ENCODE measurements at regions not wholly inside any gene's neighbourhood (a gene's known extent, or its start where the extent isn't known, plus 50 kb on each side); places are given as distances from the start of the nearest gene placed in this dataset.

- no peak overlapping the region for H3K9ac ChIP-seq (ENCODE audit: insufficient read length, low read depth)
- no peak overlapping the region for H3K4me3 ChIP-seq (ENCODE audit: insufficient read length, low read depth)
- H3K36me3 ChIP-seq (ENCODE audit: insufficient read depth, insufficient read length, low read length), result no peaks in the 10 kb centered on the region
- no peaks in the 10 kb centered on the region for H3K27me3 ChIP-seq (ENCODE audit: insufficient read depth, insufficient read length)
- no peak for TF ChIP-seq SUZ12 (IDR thresholded peaks at IDR 0.05; ENCODE audit: extremely low read depth, insufficient read depth, insufficient read length)
- no peak for TF ChIP-seq ZNF274 (IDR thresholded peaks at IDR 0.05; ENCODE audit: low read depth, low read length)
- no peak for TF ChIP-seq YY1 (IDR thresholded peaks at IDR 0.05; ENCODE audit: insufficient read depth, insufficient read length)
- no peaks in the 10 kb centered on the region for H3K4me1 ChIP-seq (ENCODE audit: insufficient read depth, insufficient read length)
- H3K9me3 ChIP-seq (ENCODE audit: insufficient read depth, low read length), result no peaks in the 10 kb centered on the region
- no peak for DNase-seq (ENCODE audit: low read depth, low spot score)
These were observed 134.6 kb downstream of the VRK1 start for GRCh38 chr14:96931751-96932150.

GRCh38 chr14:96934638-96935330 lies 137.6 kb downstream of the VRK1 start:
- no peak for DNase-seq (ENCODE audit: low read depth, low spot score)
- Histone ChIP-seq H3K9ac (ENCODE audit: insufficient read length, low read depth) (no peak overlapping the region), H3K4me3 (ENCODE audit: insufficient read length, low read depth) (no peak overlapping the region), H3K36me3 (ENCODE audit: insufficient read depth, insufficient read length, low read length) (no peaks in the 10 kb centered on the region), H3K9me3 (ENCODE audit: insufficient read depth, low read length) (no peaks in the 10 kb centered on the region), H3K27me3 (ENCODE audit: insufficient read depth, insufficient read length) (no peaks in the 10 kb centered on the region), H3K4me1 (ENCODE audit: insufficient read depth, insufficient read length) (no peaks in the 10 kb centered on the region)
- TF ChIP-seq YY1 (IDR thresholded peaks at IDR 0.05; ENCODE audit: insufficient read depth, insufficient read length), result no peak
- TF ChIP-seq SUZ12 (IDR thresholded peaks at IDR 0.05; ENCODE audit: extremely low read depth, insufficient read depth, insufficient read length), result no peak
- TF ChIP-seq ZNF274 (IDR thresholded peaks at IDR 0.05; ENCODE audit: low read depth, low read length), result no peak

- Histone ChIP-seq H3K27me3 (ENCODE audit: insufficient read depth, insufficient read length) (no peaks in the 10 kb centered on the region), H3K4me1 (ENCODE audit: insufficient read depth, insufficient read length) (no peaks in the 10 kb centered on the region), H3K36me3 (ENCODE audit: insufficient read depth, insufficient read length, low read length) (no peaks in the 10 kb centered on the region), H3K9me3 (ENCODE audit: insufficient read depth, low read length) (no peaks in the 10 kb centered on the region), H3K4me3 (ENCODE audit: insufficient read length, low read depth) (no peak overlapping the region), H3K9ac (ENCODE audit: insufficient read length, low read depth) (no peak overlapping the region)
- TF ChIP-seq YY1 (IDR thresholded peaks at IDR 0.05; ENCODE audit: insufficient read depth, insufficient read length) (no peak), ZNF274 (IDR thresholded peaks at IDR 0.05; ENCODE audit: low read depth, low read length) (no peak), SUZ12 (IDR thresholded peaks at IDR 0.05; ENCODE audit: extremely low read depth, insufficient read depth, insufficient read length) (no peak)
- DNase-seq (ENCODE audit: low read depth, low spot score), result no peak
These were observed 141.8 kb downstream of the VRK1 start for GRCh38 chr14:96938946-96939345.

- DNase-seq (ENCODE audit: low read depth, low spot score), result no peak
- no peaks in the 10 kb centered on the region for H3K9me3 ChIP-seq (ENCODE audit: insufficient read depth, low read length)
These were observed 142.8 kb downstream of the VRK1 start for GRCh38 chr14:96940009-96940408.

GRCh38 chr14:96944297-96944696 lies 147.1 kb downstream of the VRK1 start:
- TF ChIP-seq SUZ12 (IDR thresholded peaks at IDR 0.05; ENCODE audit: extremely low read depth, insufficient read depth, insufficient read length), result no peak
- no peak for TF ChIP-seq YY1 (IDR thresholded peaks at IDR 0.05; ENCODE audit: insufficient read depth, insufficient read length)
- no peak for TF ChIP-seq ZNF274 (IDR thresholded peaks at IDR 0.05; ENCODE audit: low read depth, low read length)
- H3K36me3 ChIP-seq (ENCODE audit: insufficient read depth, insufficient read length, low read length), result no peaks in the 10 kb centered on the region
- H3K9me3 ChIP-seq (ENCODE audit: insufficient read depth, low read length), result no peaks in the 10 kb centered on the region
- H3K27me3 ChIP-seq (ENCODE audit: insufficient read depth, insufficient read length), result no peaks in the 10 kb centered on the region
- no peak overlapping the region for H3K4me3 ChIP-seq (ENCODE audit: insufficient read length, low read depth)
- no peaks in the 10 kb centered on the region for H3K4me1 ChIP-seq (ENCODE audit: insufficient read depth, insufficient read length)
- no peak overlapping the region for H3K9ac ChIP-seq (ENCODE audit: insufficient read length, low read depth)
- no peak for DNase-seq (ENCODE audit: low read depth, low spot score)

More at GRCh38 chr14:96940009-96940408, 142.8 kb downstream of the VRK1 start:
- Histone ChIP-seq H3K4me3 (ENCODE audit: insufficient read length, low read depth) (no peak overlapping the region), H3K36me3 (ENCODE audit: insufficient read depth, insufficient read length, low read length) (no peaks in the 10 kb centered on the region), H3K9ac (ENCODE audit: insufficient read length, low read depth) (no peak overlapping the region), H3K27me3 (ENCODE audit: insufficient read depth, insufficient read length) (no peaks in the 10 kb centered on the region), H3K4me1 (ENCODE audit: insufficient read depth, insufficient read length) (no peaks in the 10 kb centered on the region)
- TF ChIP-seq SUZ12 (IDR thresholded peaks at IDR 0.05; ENCODE audit: extremely low read depth, insufficient read depth, insufficient read length) (no peak), ZNF274 (IDR thresholded peaks at IDR 0.05; ENCODE audit: low read depth, low read length) (no peak), YY1 (IDR thresholded peaks at IDR 0.05; ENCODE audit: insufficient read depth, insufficient read length) (no peak)

- no peak for DNase-seq (ENCODE audit: low read depth, low spot score)
- no peak overlapping the region for H3K4me3 ChIP-seq (ENCODE audit: insufficient read length, low read depth)
- no peaks in the 10 kb centered on the region for H3K27me3 ChIP-seq (ENCODE audit: insufficient read depth, insufficient read length)
- H3K9ac ChIP-seq (ENCODE audit: insufficient read length, low read depth), result no peak overlapping the region
- H3K9me3 ChIP-seq (ENCODE audit: insufficient read depth, low read length), result no peaks in the 10 kb centered on the region
- no peaks in the 10 kb centered on the region for H3K36me3 ChIP-seq (ENCODE audit: insufficient read depth, insufficient read length, low read length)
- TF ChIP-seq ZNF274 (IDR thresholded peaks at IDR 0.05; ENCODE audit: low read depth, low read length) (no peak), YY1 (IDR thresholded peaks at IDR 0.05; ENCODE audit: insufficient read depth, insufficient read length) (no peak), SUZ12 (IDR thresholded peaks at IDR 0.05; ENCODE audit: extremely low read depth, insufficient read depth, insufficient read length) (no peak)
- H3K4me1 ChIP-seq (ENCODE audit: insufficient read depth, insufficient read length), result no peaks in the 10 kb centered on the region
These were observed 148.5 kb downstream of the VRK1 start for GRCh38 chr14:96945721-96946120.

- no peak for DNase-seq (ENCODE audit: low read depth, low spot score)
- Histone ChIP-seq H3K4me1 (ENCODE audit: insufficient read depth, insufficient read length) (peaks cover 3% of the 10 kb centered on the region), H3K4me3 (ENCODE audit: insufficient read length, low read depth) (no peak overlapping the region), H3K36me3 (ENCODE audit: insufficient read depth, insufficient read length, low read length) (no peaks in the 10 kb centered on the region), H3K9ac (ENCODE audit: insufficient read length, low read depth) (no peak overlapping the region), H3K27me3 (ENCODE audit: insufficient read depth, insufficient read length) (no peaks in the 10 kb centered on the region), H3K9me3 (ENCODE audit: insufficient read depth, low read length) (no peaks in the 10 kb centered on the region)
- TF ChIP-seq YY1 (IDR thresholded peaks at IDR 0.05; ENCODE audit: insufficient read depth, insufficient read length) (no peak), SUZ12 (IDR thresholded peaks at IDR 0.05; ENCODE audit: extremely low read depth, insufficient read depth, insufficient read length) (no peak), ZNF274 (IDR thresholded peaks at IDR 0.05; ENCODE audit: low read depth, low read length) (no peak)
These were observed 152.4 kb downstream of the VRK1 start for GRCh38 chr14:96949594-96949993.
